ENCODE measurements at regions not wholly inside any gene's neighbourhood (a gene's known extent, or its start where the extent isn't known, plus 50 kb on each side); places are given as distances from the start of the nearest gene placed in this dataset.
A peak's percentile ranks its signal among the peaks of the same experiment; 100 is the strongest.
"Not testable (repeated sequence)": the region's sequence is repeated elsewhere in the genome, so short reads cannot be mapped to it uniquely, and the experiment has no call there.

- Histone ChIP-seq H3K36me3 (ENCODE audit: control insufficient read depth, insufficient read depth, low read length) (no peaks in the 10 kb centered on the region), H3K4me3 (ENCODE audit: low read depth, low read length) (no peak overlapping the region), H3K27me3 (ENCODE audit: control insufficient read depth, insufficient read depth, low read length) (no peaks in the 10 kb centered on the region)
- no peak for TF ChIP-seq CTCF (IDR thresholded peaks at IDR 0.05; ENCODE audit: insufficient read depth, low read length, severe bottlenecking)
- no peak for FAIRE-seq
- DNase-seq (ENCODE audit: low read depth) = no peak
These were observed 67.7 kb upstream of the STC2 start for GRCh38 chr5:173395933-173396308.

- peak; percentile 9 for DNase-seq (ENCODE audit: low read depth)
- FAIRE-seq = no peak
- H3K36me3 ChIP-seq (ENCODE audit: control insufficient read depth, insufficient read depth, low read length) = no peaks in the 10 kb centered on the region
- no peak for TF ChIP-seq CTCF (IDR thresholded peaks at IDR 0.05; ENCODE audit: insufficient read depth, low read length, severe bottlenecking)
- H3K4me3 ChIP-seq (ENCODE audit: low read depth, low read length) = no peak overlapping the region
- H3K27me3 ChIP-seq (ENCODE audit: control insufficient read depth, insufficient read depth, low read length) = no peaks in the 10 kb centered on the region
These were observed 67.2 kb upstream of the STC2 start for GRCh38 chr5:173395257-173395932.

GRCh38 chr5:173394701-173395100, 66.5 kb upstream of the STC2 start:
- TF ChIP-seq CTCF (IDR thresholded peaks at IDR 0.05; ENCODE audit: insufficient read depth, low read length, severe bottlenecking) = no peak
- no peak for FAIRE-seq
- DNase-seq (ENCODE audit: low read depth) = no peak

GRCh38 chr5:173392172-173392571, 64.0 kb upstream of the STC2 start:
- DNase-seq (ENCODE audit: low read depth) (no peak), FAIRE-seq (no peak)
- H3K36me3 ChIP-seq (ENCODE audit: control insufficient read depth, insufficient read depth, low read length) = no peaks in the 10 kb centered on the region
- TF ChIP-seq CTCF (IDR thresholded peaks at IDR 0.05; ENCODE audit: insufficient read depth, low read length, severe bottlenecking) = no peak
- no peaks in the 10 kb centered on the region for H3K27me3 ChIP-seq (ENCODE audit: control insufficient read depth, insufficient read depth, low read length)
- no peak overlapping the region for H3K4me3 ChIP-seq (ENCODE audit: low read depth, low read length)

More at GRCh38 chr5:173394701-173395100, 66.5 kb upstream of the STC2 start:
- no peaks in the 10 kb centered on the region for H3K27me3 ChIP-seq (ENCODE audit: control insufficient read depth, insufficient read depth, low read length)
- no peaks in the 10 kb centered on the region for H3K36me3 ChIP-seq (ENCODE audit: control insufficient read depth, insufficient read depth, low read length)
- no peak overlapping the region for H3K4me3 ChIP-seq (ENCODE audit: low read depth, low read length)

GRCh38 chr5:173391031-173391430, 62.8 kb upstream of the STC2 start:
- Histone ChIP-seq H3K4me3 (ENCODE audit: low read depth, low read length) (no peak overlapping the region), H3K36me3 (ENCODE audit: control insufficient read depth, insufficient read depth, low read length) (no peaks in the 10 kb centered on the region), H3K27me3 (ENCODE audit: control insufficient read depth, insufficient read depth, low read length) (no peaks in the 10 kb centered on the region)
- TF ChIP-seq CTCF (IDR thresholded peaks at IDR 0.05; ENCODE audit: insufficient read depth, low read length, severe bottlenecking) = no peak
- no peak for DNase-seq (ENCODE audit: low read depth)
- no peak for FAIRE-seq

GRCh38 chr5:173387293-173387692, 59.1 kb upstream of the STC2 start:
- FAIRE-seq; H3K36me3 ChIP-seq (ENCODE audit: control insufficient read depth, insufficient read depth, low read length); H3K27me3 ChIP-seq (ENCODE audit: control insufficient read depth, insufficient read depth, low read length); DNase-seq (ENCODE audit: low read depth); H3K4me3 ChIP-seq (ENCODE audit: low read depth, low read length): not testable (repeated sequence)
